Transverse colon (tissue), 4 donors: ENCODE measurements at regions not wholly inside any gene's neighbourhood (a gene's known extent, or its start where the extent isn't known, plus 50 kb on each side); places are given as distances from the start of the nearest gene placed in this dataset.

ENCODE experiments used
- DNase-seq: peaks from one replicate; pipeline ENCODE4 v3.0.0-alpha.2; 2019
- H3K27ac ChIP-seq, 4 donors: fragments of 200-600 bp; sonication (generic); 2 replicates each; pipeline ENCODE4 v1.5.1; 2016 to 2018; ENCODE audit warnings: inconsistent platforms in 4 of 4
- H3K27me3 ChIP-seq: fragments of 200-600 bp; sonication (generic); 2 replicates; pipeline ENCODE4 v1.5.1; 2017; ENCODE audit warnings: inconsistent platforms
- H3K36me3 ChIP-seq, 4 donors: fragments of 200-600 bp; sonication (generic); 2 replicates each; pipeline ENCODE4 v1.5.1; 2017 to 2019; ENCODE audit warnings: inconsistent platforms in 4 of 4
- H3K4me1 ChIP-seq, 4 donors: fragments of 200-600 bp; sonication (generic); 2 replicates each; pipeline ENCODE4 v1.5.1; 2017 to 2020; ENCODE audit warnings: inconsistent platforms in 4 of 4
- H3K4me3 ChIP-seq, 4 donors: fragments of 200-600 bp; sonication (generic); 1 replicate in 1 of 4; 2 replicates in 3 of 4; pipeline versions ENCODE4 v1.5.1 to v1.6.1; 2017 to 2019; ENCODE audit warnings: inconsistent platforms in 4 of 4
- H3K9me3 ChIP-seq, 2 donors: fragments of 200-600 bp; sonication (generic); 2 replicates each; pipeline ENCODE4 v1.5.1; 2017 to 2019; ENCODE audit warnings: inconsistent platforms in 2 of 2
- EP300 ChIP-seq: sonication (generic); formaldehyde crosslinking; IDR thresholded peaks from one replicate; pipeline ENCODE4 v1.6.1; 2017; ENCODE audit warnings: antibody characterized with exemption, low read depth
- POLR2A ChIP-seq: fragments of 450-650 bp; IDR thresholded peaks from one replicate; pipeline ENCODE4 v1.6.1; 2016; ENCODE audit warnings: antibody characterized with exemption, mild to moderate bottlenecking, moderate library complexity
- POLR2AphosphoS5 ChIP-seq, 3 donors: sonication (generic); formaldehyde crosslinking; IDR thresholded peaks; one replicate each; pipeline ENCODE4 v1.6.1; 2016; ENCODE audit warnings: antibody characterized with exemption in 3 of 3
- WGBS, 2 donors: methylation state at CpG; one replicate each; pipeline ENCODE4 v1.1.5; 2018; ENCODE audit warnings: low coverage in 1 of 2; 5-methylcytosine and 5-hydroxymethylcytosine counted together
- in situ Hi-C, 4 donors: fragments of 200-750 bp; cut with MboI; loops; one replicate each; pipeline versions ENCODE4 v1.15.0 to v1.15.1; 2017; ENCODE audit warnings: low sequenced_read_pairs in 3 of 4, low pct_ligation_motif_present in 1 of 4, low pct_unique_long_range_greater_than_20kb in 1 of 4
- intact Hi-C: fragments of 100-400 bp; cut with DNase I; formaldehyde crosslinking; loops from one replicate; pipeline ENCODE4 v1.15.1; 2023; ENCODE audit warnings: low total_unique reads
- TF ChIP-seq, protein P1 (sequence below), 5 experiments: fragments of 200-600 bp in 3 of 5; fragments of 450-650 bp in 2 of 5; sonication (generic) in 3 of 5; IDR thresholded peaks; 1 replicate in 2 of 5; 2 replicates in 3 of 5; pipeline ENCODE4 v1.5.1; 2016 to 2017; ENCODE audit warnings: antibody characterized with exemption in 5 of 5, inconsistent platforms in 3 of 5, mild to moderate bottlenecking in 2 of 5, moderate library complexity in 1 of 5

DNA sequence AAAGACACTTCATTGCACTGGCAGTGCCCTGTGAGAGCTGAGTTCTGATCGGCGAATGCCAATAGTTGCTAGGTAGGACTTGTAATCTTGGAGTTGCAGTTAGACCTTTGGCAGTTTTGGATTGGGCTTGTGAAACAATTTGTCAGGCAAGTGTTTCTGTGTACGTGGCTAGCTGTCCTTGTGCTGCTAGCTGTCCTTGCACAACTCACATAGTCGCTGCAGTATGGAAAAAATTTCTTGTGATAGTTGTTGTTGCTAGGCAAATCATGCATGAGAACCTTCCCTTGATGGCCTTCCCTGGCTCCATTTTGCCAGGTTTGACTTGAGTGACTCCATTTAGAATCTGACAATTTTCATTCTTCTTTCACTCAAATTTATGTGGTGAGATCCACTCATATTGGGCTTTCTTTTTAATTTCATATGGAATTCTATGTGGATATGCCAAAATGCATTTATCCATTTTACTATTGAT lies 140.7 kb downstream of the APIP start:
- intact Hi-C loops: no loop called here
- in situ Hi-C loops: no loop called here
- Histone ChIP-seq H3K27ac (no peak overlapping the region), H3K9me3 (no peaks in the 10 kb centered on the region), H3K36me3 (no peaks in the 10 kb centered on the region), H3K27me3 (no peaks in the 10 kb centered on the region), H3K4me3 (no peak overlapping the region), H3K4me1 (no peaks in the 10 kb centered on the region)
- TF ChIP-seq POLR2A (no peak), POLR2AphosphoS5 (IDR thresholded peaks at IDR 0.05) (no peak), EP300 (no peak)
- TF ChIP-seq, protein P1, sequence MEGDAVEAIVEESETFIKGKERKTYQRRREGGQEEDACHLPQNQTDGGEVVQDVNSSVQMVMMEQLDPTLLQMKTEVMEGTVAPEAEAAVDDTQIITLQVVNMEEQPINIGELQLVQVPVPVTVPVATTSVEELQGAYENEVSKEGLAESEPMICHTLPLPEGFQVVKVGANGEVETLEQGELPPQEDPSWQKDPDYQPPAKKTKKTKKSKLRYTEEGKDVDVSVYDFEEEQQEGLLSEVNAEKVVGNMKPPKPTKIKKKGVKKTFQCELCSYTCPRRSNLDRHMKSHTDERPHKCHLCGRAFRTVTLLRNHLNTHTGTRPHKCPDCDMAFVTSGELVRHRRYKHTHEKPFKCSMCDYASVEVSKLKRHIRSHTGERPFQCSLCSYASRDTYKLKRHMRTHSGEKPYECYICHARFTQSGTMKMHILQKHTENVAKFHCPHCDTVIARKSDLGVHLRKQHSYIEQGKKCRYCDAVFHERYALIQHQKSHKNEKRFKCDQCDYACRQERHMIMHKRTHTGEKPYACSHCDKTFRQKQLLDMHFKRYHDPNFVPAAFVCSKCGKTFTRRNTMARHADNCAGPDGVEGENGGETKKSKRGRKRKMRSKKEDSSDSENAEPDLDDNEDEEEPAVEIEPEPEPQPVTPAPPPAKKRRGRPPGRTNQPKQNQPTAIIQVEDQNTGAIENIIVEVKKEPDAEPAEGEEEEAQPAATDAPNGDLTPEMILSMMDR (IDR thresholded peaks at IDR 0.05): no peak
- DNase-seq: no peak
- WGBS, 2 donors: 90 to 92% methylated on average over 3 to 4 of the region's 4 CpGs

DNA sequence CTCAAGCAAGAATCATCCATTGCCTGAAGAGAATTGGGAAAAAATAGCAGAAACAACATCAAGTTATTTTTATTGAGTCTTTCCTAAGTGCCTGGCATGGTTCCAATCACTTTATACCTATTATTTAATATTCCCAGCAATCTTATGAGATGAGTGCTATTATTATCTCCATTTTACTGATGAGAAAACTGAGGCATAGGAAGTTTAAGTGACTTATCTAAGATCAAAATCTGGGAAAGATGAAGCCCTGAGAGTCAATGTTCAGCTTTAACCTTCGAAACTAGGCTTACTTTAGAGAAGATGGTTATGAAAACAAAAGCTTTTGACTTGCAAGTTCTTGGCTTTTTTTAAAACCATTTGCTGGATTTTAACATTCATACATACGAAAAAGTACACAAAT lies 141.6 kb downstream of the APIP start:
- in situ Hi-C loops (no loop called here), intact Hi-C loops (no loop called here)
- no peaks in the 10 kb centered on the region for H3K9me3 ChIP-seq
- no peak overlapping the region for H3K4me3 ChIP-seq
- H3K4me1 ChIP-seq: no peaks in the 10 kb centered on the region
- WGBS, 2 donors: 51 to 68% methylated on average over 2 of the region's 2 CpGs
- H3K27ac ChIP-seq: no peak overlapping the region
- no peaks in the 10 kb centered on the region for H3K27me3 ChIP-seq
- no peaks in the 10 kb centered on the region for H3K36me3 ChIP-seq
- no peak for DNase-seq
- TF ChIP-seq EP300: no peak
- TF ChIP-seq, protein P1 (IDR thresholded peaks at IDR 0.05): no peak
- no peak for TF ChIP-seq POLR2A
- no peak for TF ChIP-seq POLR2AphosphoS5 (IDR thresholded peaks at IDR 0.05)

DNA sequence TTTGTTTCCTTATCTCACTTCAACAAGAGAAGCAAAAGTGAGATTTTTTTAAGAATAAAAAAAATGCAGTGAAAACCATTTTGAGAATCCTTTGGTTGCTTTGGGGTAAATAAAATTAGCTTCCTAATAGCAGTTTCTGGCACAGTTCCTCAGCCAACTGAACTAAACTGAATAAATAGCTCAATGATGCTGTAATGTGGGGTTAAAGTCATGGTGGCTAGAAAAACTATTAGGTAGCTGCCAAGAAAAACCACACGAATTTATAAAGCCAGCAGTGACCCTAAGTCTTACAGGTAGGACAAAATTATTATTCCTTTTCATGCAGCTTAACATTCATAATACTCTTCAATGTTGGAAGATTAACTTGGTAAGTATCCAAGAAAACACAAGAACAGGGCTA lies 142.4 kb downstream of the APIP start:
- no peak for DNase-seq
- Histone ChIP-seq H3K4me1 (no peaks in the 10 kb centered on the region), H3K27ac (no peak overlapping the region), H3K4me3 (no peak overlapping the region), H3K27me3 (no peaks in the 10 kb centered on the region), H3K36me3 (no peaks in the 10 kb centered on the region), H3K9me3 (no peaks in the 10 kb centered on the region)
- TF ChIP-seq POLR2A (no peak), POLR2AphosphoS5 (IDR thresholded peaks at IDR 0.05) (no peak), EP300 (no peak)
- TF ChIP-seq, protein P1 (IDR thresholded peaks at IDR 0.05): no peak
- in situ Hi-C loops: no loop called here
- 21 to 36% methylated on average over 1 of the region's 1 CpG for WGBS, 2 donors
- intact Hi-C loops: no loop called here

DNA sequence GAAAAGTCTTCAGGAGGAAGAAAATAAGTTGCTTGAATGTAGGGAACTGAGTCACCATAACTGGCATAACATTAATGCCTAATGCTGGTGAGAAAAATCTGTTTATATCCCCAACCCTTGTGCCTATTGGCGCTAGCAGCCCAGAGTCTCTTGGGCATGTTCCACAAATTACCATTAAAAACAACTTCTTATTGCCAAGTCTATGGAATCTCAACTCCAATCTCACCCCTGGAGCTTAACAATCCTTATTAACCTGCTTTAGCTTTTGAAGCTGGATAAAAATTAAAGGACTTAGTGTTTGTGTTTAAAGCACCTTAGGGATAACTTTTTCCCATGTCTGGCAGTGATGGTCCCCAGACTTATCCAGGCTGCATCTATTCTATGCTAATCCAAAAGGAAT lies 143.0 kb downstream of the APIP start:
- no peak overlapping the region for H3K4me3 ChIP-seq
- H3K4me1 ChIP-seq: no peaks in the 10 kb centered on the region
- no peak overlapping the region for H3K27ac ChIP-seq
- H3K9me3 ChIP-seq: no peaks in the 10 kb centered on the region
- intact Hi-C loops: no loop called here
- H3K36me3 ChIP-seq: no peaks in the 10 kb centered on the region
- H3K27me3 ChIP-seq: no peaks in the 10 kb centered on the region
- in situ Hi-C loops: no loop called here
- 0 to 80% methylated on average over 1 of the region's 1 CpG for WGBS, 2 donors
- TF ChIP-seq POLR2A (no peak), POLR2AphosphoS5 (IDR thresholded peaks at IDR 0.05) (no peak), EP300 (no peak)
- TF ChIP-seq, protein P1 (IDR thresholded peaks at IDR 0.05): no peak
- no peak for DNase-seq
